HCT116 (cell line): ENCODE measurements at regions not wholly inside any gene's neighbourhood (a gene's known extent, or its start where the extent isn't known, plus 50 kb on each side); places are given as distances from the start of the nearest gene placed in this dataset.

Experiments
- ATAC-seq: fragments of 200-7000 bp; cut with Tn5 transposase; 2 replicates; pipeline ENCODE4 v1.9.1; 2020; ENCODE audit warnings: mild to moderate bottlenecking, moderate library complexity
- BruUV-seq: library from RNA; stranded (reverse); fragments of 400-500 nt; replicated peaks from 2 replicates; lab custom pipeline; 2021; lab: Mats Ljungman, UMichigan
- CTCF ChIA-PET: fragments of 300-600 bp; sonication (Branson Sonifier 250); formaldehyde crosslinking; loops from one replicate; lab custom pipeline; 2021; ENCODE audit warnings: antibody characterized with exemption; lab: Charles Lee
- POLR2A ChIA-PET: fragments of 300-600, 350-600 bp; sonication (Branson Sonifier 250); formaldehyde crosslinking; loops from one replicate; lab custom pipeline; 2021; ENCODE audit warnings: antibody characterized with exemption; lab: Charles Lee
- RAD21 ChIA-PET, 2 experiments: fragments of 300-600 bp; sonication (Branson Sonifier 250); formaldehyde crosslinking; loops; one replicate each; lab custom pipeline; 2023; ENCODE audit warnings: low total read pairs in 2 of 2; ENCODE audit not compliant: uncharacterized antibody in 2 of 2, unreplicated experiment in 2 of 2, low non-redundant PET in 1 of 2; lab: Charles Lee
- DNase-seq: peaks from one replicate; pipeline ENCODE4 v3.0.0-alpha.2; 2010; ENCODE audit warnings: low read depth, low spot score
- H2AFZ ChIP-seq: fragments of 200-600 bp; shearing (Covaris generic), sonication (generic); 2 replicates; pipeline ENCODE4 v1.6.1; 2017; ENCODE audit warnings: low read depth, mixed run types, mixed read lengths, antibody characterized with exemption, low read length; ENCODE audit not compliant: poor library complexity, severe bottlenecking
- H3K27ac ChIP-seq: 2 replicates; pipeline ENCODE4 v1.5.1; 2012; ENCODE audit warnings: low read depth, low read length
- H3K27me3 ChIP-seq: fragments of 200-600 bp; sonication (generic); 2 replicates; pipeline ENCODE4 v1.6.1; 2016; ENCODE audit warnings: mixed run types, low read length, mixed read lengths; ENCODE audit not compliant: insufficient read depth
- H3K36me3 ChIP-seq, 2 experiments: fragments of 200-500 bp in 1 of 2; fragments of 200-600 bp in 1 of 2; sonication (Bioruptor generic) in 1 of 2; sonication (generic) in 1 of 2; 2 replicates each; pipeline versions ENCODE4 v1.5.1 to v1.6.1; 2014 to 2016; ENCODE audit warnings: low read length in 2 of 2, inconsistent platforms in 1 of 2, mixed read lengths in 1 of 2, mixed run types in 1 of 2; ENCODE audit not compliant: insufficient read depth in 2 of 2, control insufficient read depth in 1 of 2
- H3K4me1 ChIP-seq, 2 experiments: fragments of 200-600 bp in 1 of 2; sonication (generic) in 1 of 2; 2 replicates each; pipeline versions ENCODE4 v1.5.1 to v1.6.1; 2012 to 2017; ENCODE audit warnings: low read length in 2 of 2, inconsistent platforms in 1 of 2, mild to moderate bottlenecking in 1 of 2, mixed read lengths in 1 of 2, mixed run types in 1 of 2, moderate library complexity in 1 of 2; ENCODE audit not compliant: insufficient read depth in 2 of 2, control insufficient read depth in 1 of 2
- H3K4me2 ChIP-seq: fragments of 200-600 bp; sonication (generic); 2 replicates; pipeline ENCODE4 v1.6.1; 2017; ENCODE audit warnings: mixed run types, low read length, mixed read lengths
- H3K4me3 ChIP-seq, 2 experiments: fragments of 200-600 bp in 1 of 2; sonication (generic) in 1 of 2; replicated peaks in 1 of 2; 2 replicates each; pipeline ENCODE4 v1.5.1; 2011 to 2016; ENCODE audit warnings: low read length in 2 of 2, control low read depth in 1 of 2, low read depth in 1 of 2, mild to moderate bottlenecking in 1 of 2, mixed read lengths in 1 of 2, mixed run types in 1 of 2
- H3K79me2 ChIP-seq: fragments of 200-600 bp; sonication (generic); 2 replicates; pipeline ENCODE4 v1.6.1; 2017; ENCODE audit warnings: mild to moderate bottlenecking, mixed run types, low read length, moderate library complexity, mixed read lengths; ENCODE audit not compliant: insufficient read depth
- H3K9ac ChIP-seq: fragments of 200-600 bp; sonication (generic); 2 replicates; pipeline ENCODE4 v1.6.1; 2016; ENCODE audit warnings: low read length, mixed read lengths
- H3K9me2 ChIP-seq: fragments of 200-600 bp; sonication (generic), shearing (Covaris generic); 2 replicates; pipeline ENCODE4 v1.6.1; 2017; ENCODE audit warnings: mixed run types, mild to moderate bottlenecking, moderate library complexity; ENCODE audit not compliant: insufficient read depth
- H3K9me3 ChIP-seq, 2 experiments: fragments of 200-500 bp in 1 of 2; fragments of 200-600 bp in 1 of 2; sonication (Bioruptor generic) in 1 of 2; sonication (generic) in 1 of 2; 2 replicates each; pipeline ENCODE4 v1.6.1; 2014 to 2017; ENCODE audit warnings: low read length in 2 of 2, mixed read lengths in 2 of 2, inconsistent platforms in 1 of 2, low read depth in 1 of 2, mild to moderate bottlenecking in 1 of 2, mixed run types in 1 of 2, moderate library complexity in 1 of 2; ENCODE audit not compliant: control insufficient read depth in 1 of 2, insufficient read depth in 1 of 2
- H4K20me1 ChIP-seq: fragments of 200-600 bp; sonication (generic), shearing (Covaris generic); 2 replicates; pipeline ENCODE4 v1.6.1; 2017; ENCODE audit warnings: mixed run types, mild to moderate bottlenecking, moderate library complexity; ENCODE audit not compliant: insufficient read depth
- ATF3 ChIP-seq: IDR thresholded peaks from 2 replicates; pipeline ENCODE4 v1.6.1; 2012
- CBX3 ChIP-seq: IDR thresholded peaks from 2 replicates; pipeline ENCODE4 v1.6.1; 2012; ENCODE audit warnings: low read depth
- CEBPB ChIP-seq: IDR thresholded peaks from 2 replicates; pipeline ENCODE4 v1.6.1; 2012; ENCODE audit warnings: low read depth
- ELF1 ChIP-seq: IDR thresholded peaks from 2 replicates; pipeline ENCODE4 v1.6.1; 2012; ENCODE audit warnings: low read depth, borderline replicate concordance
- FOSL1 ChIP-seq: IDR thresholded peaks from 2 replicates; pipeline ENCODE4 v1.6.1; 2012; ENCODE audit warnings: low read depth
- JUND ChIP-seq: IDR thresholded peaks from 2 replicates; pipeline ENCODE4 v1.6.1; 2012
- POLR2A ChIP-seq: IDR thresholded peaks from 2 replicates; pipeline ENCODE4 v1.7.0; 2011; ENCODE audit warnings: borderline replicate concordance; ENCODE audit not compliant: insufficient read depth, insufficient read length; ENCODE audit errors: extremely low read depth
- RAD21 ChIP-seq: IDR thresholded peaks from 2 replicates; pipeline ENCODE4 v1.6.1; 2012; ENCODE audit warnings: low read depth, mild to moderate bottlenecking
- SIN3A ChIP-seq: IDR thresholded peaks from 2 replicates; pipeline ENCODE4 v1.6.1; 2012; ENCODE audit warnings: low read depth
- SP1 ChIP-seq: IDR thresholded peaks from 2 replicates; pipeline ENCODE4 v1.6.1; 2012; ENCODE audit warnings: low read depth
- SRF ChIP-seq: IDR thresholded peaks from 2 replicates; pipeline ENCODE4 v1.6.1; 2012; ENCODE audit warnings: low read depth
- TCF7L2 ChIP-seq: IDR thresholded peaks from 2 replicates; pipeline ENCODE4 v1.7.0; 2011; ENCODE audit warnings: borderline replicate concordance, inconsistent platforms; ENCODE audit not compliant: insufficient read depth, insufficient read length; ENCODE audit errors: extremely low read depth
- YY1 ChIP-seq: IDR thresholded peaks from 2 replicates; pipeline ENCODE4 v1.6.1; 2011; ENCODE audit warnings: low read length, low read depth, moderate library complexity, mild to moderate bottlenecking; ENCODE audit not compliant: insufficient replicate concordance; ENCODE audit errors: extremely low read depth
- ZBTB33 ChIP-seq: IDR thresholded peaks from 2 replicates; pipeline ENCODE4 v1.6.1; 2011; ENCODE audit warnings: mild to moderate bottlenecking, low read length, moderate library complexity; ENCODE audit not compliant: insufficient replicate concordance; ENCODE audit errors: extremely low read depth
- ZFX ChIP-seq: fragments of 450-650 bp; IDR thresholded peaks from 2 replicates; pipeline ENCODE4 v1.6.1; 2017
- ZNF274 ChIP-seq: fragments of 200-500 bp; sonication (Bioruptor generic); IDR thresholded peaks from 2 replicates; pipeline ENCODE4 v1.6.1; 2014; ENCODE audit warnings: mild to moderate bottlenecking, low read depth, low read length, inconsistent platforms
- intact Hi-C: fragments of 100-400 bp; cut with micrococcal nuclease; formaldehyde crosslinking; loops from 2 replicates; pipeline ENCODE4 v1.10.0; 2022
- TF ChIP-seq, protein P1 (sequence below): IDR thresholded peaks from 2 replicates; pipeline ENCODE4 v1.6.1; 2012; ENCODE audit warnings: low read depth

DNA sequence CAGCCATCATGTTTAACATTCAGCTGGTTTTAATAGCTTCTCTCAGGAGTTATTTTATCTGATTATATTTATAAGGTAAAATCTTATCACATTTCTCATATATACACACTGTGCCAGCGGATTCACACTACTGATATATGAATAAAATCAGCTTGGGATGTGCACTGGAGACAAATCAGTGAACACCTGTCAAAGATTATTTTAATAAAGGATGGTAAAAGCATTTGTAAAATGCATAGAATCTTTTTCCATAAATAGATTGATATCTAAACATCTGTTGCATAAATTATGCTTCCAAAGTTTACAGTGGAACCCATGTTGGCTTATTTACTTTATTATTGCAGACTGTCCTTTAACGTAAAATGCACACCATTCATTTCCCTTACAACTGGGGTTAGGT lies 1125.8 kb upstream of the CNTN5 start:
- no peaks in the 10 kb centered on the region for H3K9me2 ChIP-seq
- H3K4me1 ChIP-seq = no peaks in the 10 kb centered on the region
- no peaks in the 10 kb centered on the region for H3K27me3 ChIP-seq
- no peak overlapping the region for H3K27ac ChIP-seq
- ATAC-seq (no peak), DNase-seq (no peak)
- no peak overlapping the region for H3K4me2 ChIP-seq
- H3K36me3 ChIP-seq = no peaks in the 10 kb centered on the region
- peaks cover 0 to 7% of the 10 kb centered on the region in 2 experiments; a peak in 3 of 4 replicates for H3K9me3 ChIP-seq
- H3K4me3 ChIP-seq = no peak overlapping the region
- ChIA-PET CTCF (no interaction called here), RAD21 (no interaction called here), POLR2A (no interaction called here)
- H3K9ac ChIP-seq = no peak overlapping the region
- H4K20me1 ChIP-seq = no peaks in the 10 kb centered on the region
- no TSS peak for BruUV-seq
- intact Hi-C loops = no loop called here
- TF ChIP-seq CEBPB = no peak
- TF ChIP-seq, protein P1, sequence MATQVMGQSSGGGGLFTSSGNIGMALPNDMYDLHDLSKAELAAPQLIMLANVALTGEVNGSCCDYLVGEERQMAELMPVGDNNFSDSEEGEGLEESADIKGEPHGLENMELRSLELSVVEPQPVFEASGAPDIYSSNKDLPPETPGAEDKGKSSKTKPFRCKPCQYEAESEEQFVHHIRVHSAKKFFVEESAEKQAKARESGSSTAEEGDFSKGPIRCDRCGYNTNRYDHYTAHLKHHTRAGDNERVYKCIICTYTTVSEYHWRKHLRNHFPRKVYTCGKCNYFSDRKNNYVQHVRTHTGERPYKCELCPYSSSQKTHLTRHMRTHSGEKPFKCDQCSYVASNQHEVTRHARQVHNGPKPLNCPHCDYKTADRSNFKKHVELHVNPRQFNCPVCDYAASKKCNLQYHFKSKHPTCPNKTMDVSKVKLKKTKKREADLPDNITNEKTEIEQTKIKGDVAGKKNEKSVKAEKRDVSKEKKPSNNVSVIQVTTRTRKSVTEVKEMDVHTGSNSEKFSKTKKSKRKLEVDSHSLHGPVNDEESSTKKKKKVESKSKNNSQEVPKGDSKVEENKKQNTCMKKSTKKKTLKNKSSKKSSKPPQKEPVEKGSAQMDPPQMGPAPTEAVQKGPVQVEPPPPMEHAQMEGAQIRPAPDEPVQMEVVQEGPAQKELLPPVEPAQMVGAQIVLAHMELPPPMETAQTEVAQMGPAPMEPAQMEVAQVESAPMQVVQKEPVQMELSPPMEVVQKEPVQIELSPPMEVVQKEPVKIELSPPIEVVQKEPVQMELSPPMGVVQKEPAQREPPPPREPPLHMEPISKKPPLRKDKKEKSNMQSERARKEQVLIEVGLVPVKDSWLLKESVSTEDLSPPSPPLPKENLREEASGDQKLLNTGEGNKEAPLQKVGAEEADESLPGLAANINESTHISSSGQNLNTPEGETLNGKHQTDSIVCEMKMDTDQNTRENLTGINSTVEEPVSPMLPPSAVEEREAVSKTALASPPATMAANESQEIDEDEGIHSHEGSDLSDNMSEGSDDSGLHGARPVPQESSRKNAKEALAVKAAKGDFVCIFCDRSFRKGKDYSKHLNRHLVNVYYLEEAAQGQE = no peak
- no peak for TF ChIP-seq TCF7L2
- TF ChIP-seq YY1 = no peak
- TF ChIP-seq FOSL1 = no peak
- H3K79me2 ChIP-seq = no peaks in the 10 kb centered on the region
- no peak overlapping the region for H2AFZ ChIP-seq

GRCh38 chr11:97895572-97895971 lies 1125.2 kb upstream of the CNTN5 start:
- CTCF ChIA-PET = no interaction called here
- no peak for ATAC-seq
- TF ChIP-seq TCF7L2 (no peak), JUND (no peak), SIN3A (no peak), ZNF274 (no peak), SRF (no peak), RAD21 (no peak), FOSL1 (no peak), CBX3 (no peak), ZFX (no peak), ZBTB33 (no peak), POLR2A (no peak), CEBPB (no peak), ELF1 (no peak), ATF3 (no peak), SP1 (no peak)

More at GRCh38 chr11:97895572-97895971, 1125.2 kb upstream of the CNTN5 start:
- Histone ChIP-seq H3K27ac (no peak overlapping the region), H2AFZ (no peak overlapping the region), H3K27me3 (no peaks in the 10 kb centered on the region), H3K79me2 (no peaks in the 10 kb centered on the region), H3K9me3 (peaks cover 0 to 7% of the 10 kb centered on the region in 2 experiments; a peak in 3 of 4 replicates), H3K4me3 (no peak overlapping the region), H3K9me2 (no peaks in the 10 kb centered on the region), H3K36me3 (no peaks in the 10 kb centered on the region), H3K9ac (no peak overlapping the region), H3K4me1 (no peaks in the 10 kb centered on the region), H4K20me1 (no peaks in the 10 kb centered on the region), H3K4me2 (no peak overlapping the region)
- DNase-seq = no peak
- no TSS peak for BruUV-seq
- RAD21 ChIA-PET = no interaction called here
- POLR2A ChIA-PET = no interaction called here
- intact Hi-C loops = no loop called here
